ENCODE measurements at regions not wholly inside any gene's neighbourhood (a gene's known extent, or its start where the extent isn't known, plus 50 kb on each side); places are given as distances from the start of the nearest gene placed in this dataset.
A peak's percentile ranks its signal among the peaks of the same experiment; 100 is the strongest.

- Histone ChIP-seq H3K79me2 (ENCODE audit: control insufficient read depth, insufficient read depth, low read length, unreplicated experiment) (no peaks in the 10 kb centered on the region), H3K27me3 (ENCODE audit: insufficient read depth, low read length) (no peaks in the 10 kb centered on the region), H3K36me3 (ENCODE audit: insufficient read depth, low read length) (no peaks in the 10 kb centered on the region), H2AFZ (ENCODE audit: low read length, unreplicated experiment) (no peak overlapping the region), H3K4me1 (ENCODE audit: control insufficient read depth, insufficient read depth, low read length, unreplicated experiment) (peaks cover 23% of the 10 kb centered on the region), H3K4me3 (ENCODE audit: low read depth, low read length) (no peak overlapping the region), H3K27ac (ENCODE audit: low read depth, low read length) (no peak overlapping the region)
These were observed 58.3 kb downstream of the TRIML1 start for GRCh38 chr4:188197566-188197965.

GRCh38 chr4:188198982-188199792 lies 59.9 kb downstream of the TRIML1 start:
- Histone ChIP-seq H3K27me3 (ENCODE audit: insufficient read depth, low read length) (no peaks in the 10 kb centered on the region), H3K27ac (ENCODE audit: low read depth, low read length) (peak overlapping the region; percentile 68), H3K79me2 (ENCODE audit: control insufficient read depth, insufficient read depth, low read length, unreplicated experiment) (no peaks in the 10 kb centered on the region), H2AFZ (ENCODE audit: low read length, unreplicated experiment) (peak overlapping the region; percentile 70), H3K4me3 (ENCODE audit: low read depth, low read length) (peak overlapping the region; percentile 18; the same call in 1 of the 2 replicates), H3K36me3 (ENCODE audit: insufficient read depth, low read length) (no peaks in the 10 kb centered on the region), H3K4me1 (ENCODE audit: control insufficient read depth, insufficient read depth, low read length, unreplicated experiment) (peaks cover 23% of the 10 kb centered on the region)

- H3K4me1 ChIP-seq (ENCODE audit: control insufficient read depth, insufficient read depth, low read length, unreplicated experiment): peaks cover 23% of the 10 kb centered on the region
- peak overlapping the region; percentile 75 for H3K27ac ChIP-seq (ENCODE audit: low read depth, low read length)
- H3K79me2 ChIP-seq (ENCODE audit: control insufficient read depth, insufficient read depth, low read length, unreplicated experiment): no peaks in the 10 kb centered on the region
- H2AFZ ChIP-seq (ENCODE audit: low read length, unreplicated experiment): peak overlapping the region; percentile 83
- H3K27me3 ChIP-seq (ENCODE audit: insufficient read depth, low read length): no peaks in the 10 kb centered on the region
- H3K4me3 ChIP-seq (ENCODE audit: low read depth, low read length): peak overlapping the region; percentile 48; the same call in 1 of the 2 replicates
- H3K36me3 ChIP-seq (ENCODE audit: insufficient read depth, low read length): no peaks in the 10 kb centered on the region
These were observed 62.6 kb downstream of the TRIML1 start for GRCh38 chr4:188201851-188202250.

GRCh38 chr4:188206783-188207182 lies 67.5 kb downstream of the TRIML1 start:
- no peak overlapping the region for H3K4me3 ChIP-seq (ENCODE audit: low read depth, low read length)
- no peaks in the 10 kb centered on the region for H3K27me3 ChIP-seq (ENCODE audit: insufficient read depth, low read length)
- no peak overlapping the region for H2AFZ ChIP-seq (ENCODE audit: low read length, unreplicated experiment)
- H3K79me2 ChIP-seq (ENCODE audit: control insufficient read depth, insufficient read depth, low read length, unreplicated experiment): no peaks in the 10 kb centered on the region
- peaks cover 7% of the 10 kb centered on the region for H3K4me1 ChIP-seq (ENCODE audit: control insufficient read depth, insufficient read depth, low read length, unreplicated experiment)
- no peaks in the 10 kb centered on the region for H3K36me3 ChIP-seq (ENCODE audit: insufficient read depth, low read length)
- no peak overlapping the region for H3K27ac ChIP-seq (ENCODE audit: low read depth, low read length)

GRCh38 chr4:188214861-188215260 lies 75.6 kb downstream of the TRIML1 start:
- Histone ChIP-seq H3K27ac (ENCODE audit: low read depth, low read length) (no peak overlapping the region), H3K4me1 (ENCODE audit: control insufficient read depth, insufficient read depth, low read length, unreplicated experiment) (no peaks in the 10 kb centered on the region), H3K27me3 (ENCODE audit: insufficient read depth, low read length) (no peaks in the 10 kb centered on the region), H3K4me3 (ENCODE audit: low read depth, low read length) (no peak overlapping the region), H2AFZ (ENCODE audit: low read length, unreplicated experiment) (no peak overlapping the region), H3K79me2 (ENCODE audit: control insufficient read depth, insufficient read depth, low read length, unreplicated experiment) (no peaks in the 10 kb centered on the region), H3K36me3 (ENCODE audit: insufficient read depth, low read length) (no peaks in the 10 kb centered on the region)

- no peaks in the 10 kb centered on the region for H3K27me3 ChIP-seq (ENCODE audit: insufficient read depth, low read length)
- H3K27ac ChIP-seq (ENCODE audit: low read depth, low read length): no peak overlapping the region
- H3K79me2 ChIP-seq (ENCODE audit: control insufficient read depth, insufficient read depth, low read length, unreplicated experiment): no peaks in the 10 kb centered on the region
- H3K36me3 ChIP-seq (ENCODE audit: insufficient read depth, low read length): no peaks in the 10 kb centered on the region
- no peak overlapping the region for H2AFZ ChIP-seq (ENCODE audit: low read length, unreplicated experiment)
- no peaks in the 10 kb centered on the region for H3K4me1 ChIP-seq (ENCODE audit: control insufficient read depth, insufficient read depth, low read length, unreplicated experiment)
- H3K4me3 ChIP-seq (ENCODE audit: low read depth, low read length): no peak overlapping the region
These were observed 79.2 kb downstream of the TRIML1 start for GRCh38 chr4:188218392-188218791.

GRCh38 chr4:188220006-188220405 lies 80.8 kb downstream of the TRIML1 start:
- Histone ChIP-seq H3K4me3 (ENCODE audit: low read depth, low read length) (no peak overlapping the region), H3K27me3 (ENCODE audit: insufficient read depth, low read length) (no peaks in the 10 kb centered on the region), H3K36me3 (ENCODE audit: insufficient read depth, low read length) (no peaks in the 10 kb centered on the region), H3K79me2 (ENCODE audit: control insufficient read depth, insufficient read depth, low read length, unreplicated experiment) (no peaks in the 10 kb centered on the region), H2AFZ (ENCODE audit: low read length, unreplicated experiment) (no peak overlapping the region), H3K27ac (ENCODE audit: low read depth, low read length) (no peak overlapping the region), H3K4me1 (ENCODE audit: control insufficient read depth, insufficient read depth, low read length, unreplicated experiment) (no peaks in the 10 kb centered on the region)

GRCh38 chr4:188221090-188221489 lies 81.8 kb downstream of the TRIML1 start:
- Histone ChIP-seq H2AFZ (ENCODE audit: low read length, unreplicated experiment) (no peak overlapping the region), H3K27ac (ENCODE audit: low read depth, low read length) (no peak overlapping the region), H3K36me3 (ENCODE audit: insufficient read depth, low read length) (no peaks in the 10 kb centered on the region), H3K4me3 (ENCODE audit: low read depth, low read length) (no peak overlapping the region), H3K79me2 (ENCODE audit: control insufficient read depth, insufficient read depth, low read length, unreplicated experiment) (no peaks in the 10 kb centered on the region), H3K27me3 (ENCODE audit: insufficient read depth, low read length) (no peaks in the 10 kb centered on the region), H3K4me1 (ENCODE audit: control insufficient read depth, insufficient read depth, low read length, unreplicated experiment) (no peaks in the 10 kb centered on the region)

GRCh38 chr4:188228279-188228678 lies 89.0 kb downstream of the TRIML1 start:
- no peak overlapping the region for H3K4me3 ChIP-seq (ENCODE audit: low read depth, low read length)
- no peaks in the 10 kb centered on the region for H3K27me3 ChIP-seq (ENCODE audit: insufficient read depth, low read length)
- H3K27ac ChIP-seq (ENCODE audit: low read depth, low read length): no peak overlapping the region
- H3K79me2 ChIP-seq (ENCODE audit: control insufficient read depth, insufficient read depth, low read length, unreplicated experiment): no peaks in the 10 kb centered on the region
- no peaks in the 10 kb centered on the region for H3K4me1 ChIP-seq (ENCODE audit: control insufficient read depth, insufficient read depth, low read length, unreplicated experiment)
- H3K36me3 ChIP-seq (ENCODE audit: insufficient read depth, low read length): no peaks in the 10 kb centered on the region
- H2AFZ ChIP-seq (ENCODE audit: low read length, unreplicated experiment): no peak overlapping the region

- Histone ChIP-seq H2AFZ (ENCODE audit: low read length, unreplicated experiment) (no peak overlapping the region), H3K36me3 (ENCODE audit: insufficient read depth, low read length) (no peaks in the 10 kb centered on the region), H3K27ac (ENCODE audit: low read depth, low read length) (no peak overlapping the region), H3K79me2 (ENCODE audit: control insufficient read depth, insufficient read depth, low read length, unreplicated experiment) (no peaks in the 10 kb centered on the region), H3K27me3 (ENCODE audit: insufficient read depth, low read length) (no peaks in the 10 kb centered on the region), H3K4me3 (ENCODE audit: low read depth, low read length) (no peak overlapping the region), H3K4me1 (ENCODE audit: control insufficient read depth, insufficient read depth, low read length, unreplicated experiment) (no peaks in the 10 kb centered on the region)
These were observed 93.2 kb downstream of the TRIML1 start for GRCh38 chr4:188232428-188232827.

- Histone ChIP-seq H3K4me1 (ENCODE audit: control insufficient read depth, insufficient read depth, low read length, unreplicated experiment) (no peaks in the 10 kb centered on the region), H2AFZ (ENCODE audit: low read length, unreplicated experiment) (no peak overlapping the region), H3K27me3 (ENCODE audit: insufficient read depth, low read length) (no peaks in the 10 kb centered on the region), H3K79me2 (ENCODE audit: control insufficient read depth, insufficient read depth, low read length, unreplicated experiment) (no peaks in the 10 kb centered on the region), H3K27ac (ENCODE audit: low read depth, low read length) (no peak overlapping the region), H3K4me3 (ENCODE audit: low read depth, low read length) (no peak overlapping the region), H3K36me3 (ENCODE audit: insufficient read depth, low read length) (no peaks in the 10 kb centered on the region)
These were observed 102.8 kb downstream of the TRIML1 start for GRCh38 chr4:188242041-188242440.
